Urinary bladder (tissue), 3 donors: ENCODE measurements at regions not wholly inside any gene's neighbourhood (a gene's known extent, or its start where the extent isn't known, plus 50 kb on each side); places are given as distances from the start of the nearest gene placed in this dataset.

ENCODE experiments used
- DNase-seq: peaks from one replicate; pipeline ENCODE4 v3.0.0-alpha.2; 2015; ENCODE audit errors: extremely low spot score
- H3K27ac ChIP-seq: one replicate; pipeline ENCODE4 v1.5.1; 2013; ENCODE audit warnings: low read depth, mild to moderate bottlenecking, moderate library complexity
- H3K36me3 ChIP-seq: one replicate; pipeline ENCODE4 v1.6.1; 2013; ENCODE audit warnings: mild to moderate bottlenecking, moderate library complexity; ENCODE audit not compliant: insufficient read depth
- H3K4me1 ChIP-seq: one replicate; pipeline ENCODE4 v1.6.1; 2013; ENCODE audit warnings: mild to moderate bottlenecking, moderate library complexity; ENCODE audit not compliant: insufficient read depth
- H3K4me3 ChIP-seq: one replicate; pipeline ENCODE4 v1.5.1; 2013; ENCODE audit warnings: low read depth, low read length
- WGBS: extraction: QIAGEN DNeasy Blood & Tissue Kit; methylation state at CpG from one replicate; pipeline ENCODE4 v1.1.7; 2013; 5-methylcytosine and 5-hydroxymethylcytosine counted together
- donor health status: healthy with polysubstance abuse.
- donor health status: healthy.

DNA sequence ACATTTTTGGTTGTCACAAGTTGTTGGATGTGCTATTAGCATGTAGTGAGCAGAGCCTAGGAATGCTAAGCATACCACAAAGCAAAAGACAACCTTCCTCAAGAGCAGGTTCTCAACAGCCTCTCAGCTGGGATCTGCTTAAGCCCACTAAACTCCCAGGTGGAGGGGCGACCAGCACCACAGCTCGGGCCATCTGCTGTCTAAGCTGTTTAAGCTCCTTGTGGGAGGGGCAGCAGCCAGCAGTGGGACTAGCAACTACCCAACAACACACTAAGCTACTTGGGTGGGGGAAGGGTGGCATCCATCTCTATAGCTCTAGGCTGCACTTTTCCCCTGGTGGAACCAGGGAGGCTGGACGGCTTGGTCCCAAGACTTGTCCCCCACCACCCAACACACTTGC is 1052.7 kb upstream of the ARRDC3 start:
- Histone ChIP-seq H3K4me3 (no peak overlapping the region), H3K36me3 (no peaks in the 10 kb centered on the region), H3K4me1 (no peaks in the 10 kb centered on the region), H3K27ac (no peak overlapping the region)
- no peak for DNase-seq
- WGBS: 92% methylated on average over 3 of the region's 3 CpGs

DNA sequence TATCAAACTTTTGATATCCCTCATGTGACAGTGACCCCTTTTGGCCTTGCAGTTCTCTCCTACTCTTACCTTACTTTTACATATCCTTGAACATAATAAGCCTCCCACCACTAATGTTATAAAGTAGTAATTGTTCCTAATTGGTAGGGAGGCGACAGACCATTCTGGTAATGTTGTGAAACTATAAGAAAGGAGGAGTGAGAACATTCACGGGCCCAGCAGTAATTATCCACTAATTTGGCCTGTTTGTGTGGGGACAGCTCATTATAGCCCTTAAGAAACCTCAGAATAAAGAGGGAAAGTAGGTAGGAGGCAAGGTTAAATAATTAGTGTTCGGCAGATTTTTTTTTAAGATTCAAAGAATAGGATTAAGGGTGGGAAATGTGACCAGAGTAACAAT is 1046.5 kb upstream of the ARRDC3 start:
- H3K36me3 ChIP-seq: no peaks in the 10 kb centered on the region
- H3K4me1 ChIP-seq: no peaks in the 10 kb centered on the region
- H3K27ac ChIP-seq: no peak overlapping the region
- 77% methylated on average over 3 of the region's 3 CpGs for WGBS
- DNase-seq: no peak
- no peak overlapping the region for H3K4me3 ChIP-seq

GRCh38 chr5:92428415-92428814 is 1045.3 kb upstream of the ARRDC3 start:
- DNase-seq: no peak
- no peaks in the 10 kb centered on the region for H3K4me1 ChIP-seq
- no peaks in the 10 kb centered on the region for H3K36me3 ChIP-seq
- 81% methylated on average over 4 of the region's 4 CpGs for WGBS
- H3K4me3 ChIP-seq: no peak overlapping the region
- H3K27ac ChIP-seq: no peak overlapping the region

- DNase-seq: no peak
- H3K4me1 ChIP-seq: no peaks in the 10 kb centered on the region
- WGBS: 74% methylated on average over 1 of the region's 1 CpG
Measured at GRCh38 chr5:92424785-92425426, 1041.8 kb upstream of the ARRDC3 start.

DNA sequence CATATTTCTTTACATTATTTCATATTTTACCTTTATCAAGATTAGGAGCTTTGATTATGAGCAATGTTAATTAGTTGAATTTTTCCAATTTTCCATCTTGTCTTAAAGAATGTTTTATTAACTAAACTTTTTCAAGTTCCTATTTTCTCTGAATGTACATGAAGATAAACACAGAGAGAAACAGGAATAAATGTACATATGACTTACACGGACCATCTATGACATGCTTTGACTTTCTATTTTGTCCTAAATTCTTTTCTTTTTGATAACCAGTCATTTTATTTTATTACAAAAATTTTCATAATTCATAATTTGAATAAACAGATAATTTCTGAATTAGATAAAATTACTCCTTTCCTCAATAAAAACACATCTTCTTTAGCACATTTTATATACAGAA is 1038.8 kb upstream of the ARRDC3 start:
- no peak overlapping the region for H3K4me3 ChIP-seq
- no peak for DNase-seq
- H3K4me1 ChIP-seq: no peaks in the 10 kb centered on the region
- no peaks in the 10 kb centered on the region for H3K36me3 ChIP-seq
- no peak overlapping the region for H3K27ac ChIP-seq
- 68% methylated on average over 1 of the region's 1 CpG for WGBS

More at GRCh38 chr5:92424785-92425426, 1041.8 kb upstream of the ARRDC3 start:
- H3K36me3 ChIP-seq: no peaks in the 10 kb centered on the region
- no peak overlapping the region for H3K4me3 ChIP-seq
- H3K27ac ChIP-seq: no peak overlapping the region

DNA sequence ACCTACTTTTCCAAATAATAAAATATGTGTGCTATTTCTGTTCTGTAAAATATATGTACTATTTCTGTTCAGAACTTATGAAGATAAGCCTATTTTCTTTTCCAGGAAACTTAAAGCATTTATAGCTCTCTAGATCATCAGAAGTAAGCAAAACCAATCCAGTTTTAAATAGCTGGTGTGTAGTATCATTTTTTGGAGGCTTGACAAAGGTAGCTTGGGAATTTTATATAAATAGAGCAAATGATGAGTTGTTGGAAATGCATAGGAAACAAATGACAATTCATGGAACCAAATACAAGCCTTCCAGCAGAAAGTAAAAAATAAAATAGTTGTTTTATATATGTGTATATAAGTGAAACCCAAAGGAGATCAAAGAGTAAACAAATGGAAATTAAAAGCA is 1038.1 kb upstream of the ARRDC3 start:
- no peaks in the 10 kb centered on the region for H3K36me3 ChIP-seq
- no peaks in the 10 kb centered on the region for H3K4me1 ChIP-seq
- DNase-seq: no peak
- no peak overlapping the region for H3K4me3 ChIP-seq
- no peak overlapping the region for H3K27ac ChIP-seq

DNA sequence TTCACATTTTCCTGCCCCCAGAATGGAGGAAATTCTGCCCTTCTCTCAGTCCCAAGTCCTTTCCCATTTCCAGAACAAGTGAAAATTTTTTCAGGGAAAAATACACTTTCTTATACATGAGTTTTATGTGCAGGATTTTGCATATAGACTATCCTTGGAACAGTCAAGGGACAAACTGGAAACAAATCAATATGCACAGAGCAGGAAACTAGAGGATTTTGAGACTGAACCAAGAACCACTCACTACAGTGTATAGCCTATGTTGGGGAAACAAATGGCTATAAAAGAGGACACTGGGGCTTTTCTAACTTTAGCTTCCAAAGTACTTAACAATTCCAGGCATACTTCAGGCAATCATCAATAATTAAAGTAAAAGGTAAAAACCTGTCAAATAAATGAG is 1036.1 kb upstream of the ARRDC3 start:
- no peaks in the 10 kb centered on the region for H3K36me3 ChIP-seq
- no peak overlapping the region for H3K4me3 ChIP-seq
- DNase-seq: no peak
- H3K27ac ChIP-seq: no peak overlapping the region
- no peaks in the 10 kb centered on the region for H3K4me1 ChIP-seq

DNA sequence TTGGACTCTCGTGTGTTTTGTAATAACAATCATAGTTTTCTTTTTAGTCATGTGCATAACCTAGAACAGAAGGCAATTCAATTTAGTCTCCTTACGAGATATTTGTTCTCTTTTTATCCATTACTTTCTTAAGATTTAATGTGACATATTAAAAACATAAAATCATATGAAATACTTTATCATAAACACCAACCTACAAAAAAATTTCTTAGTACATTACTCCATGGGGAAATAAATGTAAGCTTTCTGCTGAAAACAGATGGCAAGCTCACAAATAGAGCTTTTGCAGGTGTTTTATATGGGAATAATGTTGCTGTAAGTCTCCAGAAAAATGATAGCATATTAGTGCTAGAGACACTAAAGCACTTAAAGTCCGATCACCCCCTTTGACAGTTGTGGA is 1035.2 kb upstream of the ARRDC3 start:
- no peak overlapping the region for H3K27ac ChIP-seq
- DNase-seq: no peak
- H3K4me1 ChIP-seq: no peaks in the 10 kb centered on the region
- 67% methylated on average over 3 of the region's 3 CpGs for WGBS
- H3K4me3 ChIP-seq: no peak overlapping the region
- H3K36me3 ChIP-seq: no peaks in the 10 kb centered on the region

DNA sequence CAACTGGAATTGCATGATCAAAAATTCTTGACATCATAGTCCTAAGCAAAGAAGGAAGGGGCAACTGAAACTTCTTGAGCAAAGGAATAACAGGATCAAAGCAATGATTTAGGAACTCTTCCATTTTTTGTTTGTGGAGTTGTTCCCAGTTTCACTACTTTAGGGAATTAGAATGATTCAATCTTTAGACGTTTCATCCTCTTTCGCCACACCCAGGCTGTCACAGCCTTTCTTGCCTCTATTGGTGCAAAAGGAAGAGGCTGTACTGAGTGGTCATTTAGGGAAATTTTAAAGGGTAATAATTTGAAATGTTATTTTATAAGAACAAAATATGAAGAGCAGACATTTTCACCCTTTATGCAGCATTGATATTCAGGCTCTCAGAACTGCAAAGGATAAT is 1026.0 kb upstream of the ARRDC3 start:
- H3K36me3 ChIP-seq: no peaks in the 10 kb centered on the region
- no peak overlapping the region for H3K27ac ChIP-seq
- H3K4me3 ChIP-seq: no peak overlapping the region
- 65% methylated on average over 2 of the region's 2 CpGs for WGBS
- DNase-seq: no peak
- no peaks in the 10 kb centered on the region for H3K4me1 ChIP-seq

- no peaks in the 10 kb centered on the region for H3K36me3 ChIP-seq
- H3K4me1 ChIP-seq: no peaks in the 10 kb centered on the region
- H3K4me3 ChIP-seq: no peak overlapping the region
- DNase-seq: no peak
- no peak overlapping the region for H3K27ac ChIP-seq
- WGBS: 90% methylated on average over 7 of the region's 7 CpGs
Measured at GRCh38 chr5:92402956-92403702, 1020.0 kb upstream of the ARRDC3 start.

GRCh38 chr5:92402045-92402444 is 1018.9 kb upstream of the ARRDC3 start:
- no peaks in the 10 kb centered on the region for H3K4me1 ChIP-seq
- no peak for DNase-seq

GRCh38 chr5:92401492-92401891 is 1018.4 kb upstream of the ARRDC3 start:
- Histone ChIP-seq H3K4me3 (no peak overlapping the region), H3K4me1 (no peaks in the 10 kb centered on the region), H3K27ac (no peak overlapping the region), H3K36me3 (no peaks in the 10 kb centered on the region)
- DNase-seq: no peak
- WGBS: 51% methylated on average over 5 of the region's 5 CpGs

More at GRCh38 chr5:92402045-92402444, 1018.9 kb upstream of the ARRDC3 start:
- Histone ChIP-seq H3K4me3 (no peak overlapping the region), H3K27ac (no peak overlapping the region), H3K36me3 (no peaks in the 10 kb centered on the region)
- WGBS: 80% methylated on average over 2 of the region's 2 CpGs

- no peaks in the 10 kb centered on the region for H3K4me1 ChIP-seq
- H3K4me3 ChIP-seq: no peak overlapping the region
- DNase-seq: no peak
- H3K36me3 ChIP-seq: no peaks in the 10 kb centered on the region
- H3K27ac ChIP-seq: no peak overlapping the region
- 85% methylated on average over 1 of the region's 1 CpG for WGBS
Measured at GRCh38 chr5:92394936-92395335, 1011.8 kb upstream of the ARRDC3 start.

GRCh38 chr5:92390657-92391056 is 1007.5 kb upstream of the ARRDC3 start:
- 39% methylated on average over 1 of the region's 1 CpG for WGBS
- no peak overlapping the region for H3K27ac ChIP-seq
- no peak for DNase-seq
- H3K4me3 ChIP-seq: no peak overlapping the region
- H3K4me1 ChIP-seq: no peaks in the 10 kb centered on the region
- no peaks in the 10 kb centered on the region for H3K36me3 ChIP-seq
